RWPE2 (cell line): ENCODE measurements at regions not wholly inside any gene's neighbourhood (a gene's known extent, or its start where the extent isn't known, plus 50 kb on each side); places are given as distances from the start of the nearest gene placed in this dataset.
"Not testable (repeated sequence)": the region's sequence is repeated elsewhere in the genome, so short reads cannot be mapped to it uniquely, and the experiment has no call there.

Source experiments
- ATAC-seq: fragments of 200-7000 bp; cut with Tn5 transposase; 3 replicates; pipeline ENCODE4 v1.9.1; 2021; ENCODE audit warnings: low read depth
- DNase-seq: peaks from one replicate; pipeline ENCODE4 v3.0.0-alpha.2; 2020; ENCODE audit warnings: low spot score
- H3K27ac ChIP-seq: fragments of 450-650 bp; 2 replicates; pipeline ENCODE4 v1.5.1; 2017; ENCODE audit warnings: mild to moderate bottlenecking; ENCODE audit not compliant: poor library complexity, severe bottlenecking
- H3K27me3 ChIP-seq: fragments of 250-450 bp; sonication (Bioruptor Pico); 2 replicates; pipeline ENCODE4 v1.5.1; 2021; ENCODE audit warnings: mild to moderate bottlenecking, moderate library complexity; ENCODE audit not compliant: insufficient read depth, poor library complexity, severe bottlenecking
- H3K36me3 ChIP-seq: fragments of 250-450 bp; sonication (Bioruptor Pico); 2 replicates; pipeline ENCODE4 v1.5.1; 2020; ENCODE audit warnings: low read depth, mild to moderate bottlenecking, moderate library complexity
- H3K4me1 ChIP-seq: fragments of 250-450 bp; sonication (Bioruptor Pico); 2 replicates; pipeline ENCODE4 v1.5.1; 2021; ENCODE audit warnings: mild to moderate bottlenecking, moderate library complexity; ENCODE audit not compliant: insufficient read depth, poor library complexity, severe bottlenecking
- H3K4me3 ChIP-seq: fragments of 250-450 bp; sonication (Bioruptor Pico); 2 replicates; pipeline ENCODE4 v1.5.1; 2021; ENCODE audit warnings: mild to moderate bottlenecking, moderate library complexity; ENCODE audit not compliant: severe bottlenecking
- H3K9me3 ChIP-seq: fragments of 250-450 bp; sonication (Bioruptor Pico); 2 replicates; pipeline ENCODE4 v1.5.1; 2021; ENCODE audit warnings: mild to moderate bottlenecking, moderate library complexity; ENCODE audit not compliant: severe bottlenecking
- CTCF ChIP-seq: fragments of 450-650 bp; IDR thresholded peaks from one replicate; pipeline ENCODE4 v1.5.1; 2017; ENCODE audit warnings: mild to moderate bottlenecking, moderate library complexity; ENCODE audit not compliant: poor library complexity, severe bottlenecking

- H3K9me3 ChIP-seq, result no peaks in the 10 kb centered on the region
- ATAC-seq, result no peak
- DNase-seq, result no peak
- TF ChIP-seq CTCF, result no peak
- peaks cover 46% of the 10 kb centered on the region for H3K27me3 ChIP-seq
- no peaks in the 10 kb centered on the region for H3K4me1 ChIP-seq
- no peak overlapping the region for H3K27ac ChIP-seq
- H3K36me3 ChIP-seq, result no peaks in the 10 kb centered on the region
- H3K4me3 ChIP-seq, result no peak overlapping the region
Observed at GRCh38 chr12:114500775-114501473, 95.0 kb upstream of the TBX5 start.

- DNase-seq (no peak), ATAC-seq (no peak)
- Histone ChIP-seq H3K4me3 (no peak overlapping the region), H3K4me1 (no peaks in the 10 kb centered on the region), H3K36me3 (no peaks in the 10 kb centered on the region), H3K27ac (no peak overlapping the region), H3K9me3 (no peaks in the 10 kb centered on the region), H3K27me3 (peaks cover 46% of the 10 kb centered on the region)
- TF ChIP-seq CTCF, result no peak
Observed at GRCh38 chr12:114500131-114500530, 94.2 kb upstream of the TBX5 start.

- ATAC-seq, result no peak
Observed at GRCh38 chr12:114499338-114499737, 93.4 kb upstream of the TBX5 start.

GRCh38 chr12:114491916-114492315 is 86.0 kb upstream of the TBX5 start:
- ATAC-seq (no peak), DNase-seq (no peak)
- H3K27me3 ChIP-seq, result peaks cover 21% of the 10 kb centered on the region
- H3K4me1 ChIP-seq, result no peaks in the 10 kb centered on the region
- no peaks in the 10 kb centered on the region for H3K36me3 ChIP-seq
- H3K4me3 ChIP-seq, result no peak overlapping the region
- H3K27ac ChIP-seq, result no peak overlapping the region
- TF ChIP-seq CTCF, result no peak
- no peaks in the 10 kb centered on the region for H3K9me3 ChIP-seq

More at GRCh38 chr12:114499338-114499737, 93.4 kb upstream of the TBX5 start:
- Histone ChIP-seq H3K27ac (no peak overlapping the region), H3K4me1 (no peaks in the 10 kb centered on the region), H3K4me3 (no peak overlapping the region), H3K9me3 (no peaks in the 10 kb centered on the region), H3K27me3 (peaks cover 40% of the 10 kb centered on the region), H3K36me3 (no peaks in the 10 kb centered on the region)
- no peak for TF ChIP-seq CTCF
- no peak for DNase-seq

GRCh38 chr12:114484822-114485459 is 79.0 kb upstream of the TBX5 start:
- H3K27me3 ChIP-seq, result peaks cover 41% of the 10 kb centered on the region
- not testable (repeated sequence) for H3K36me3 ChIP-seq, DNase-seq, H3K9me3 ChIP-seq, H3K4me1 ChIP-seq, H3K4me3 ChIP-seq, ATAC-seq, H3K27ac ChIP-seq
